ENCODE measurements at regions not wholly inside any gene's neighbourhood (a gene's known extent, or its start where the extent isn't known, plus 50 kb on each side); places are given as distances from the start of the nearest gene placed in this dataset.
"Not testable (repeated sequence)": the region's sequence is repeated elsewhere in the genome, so short reads cannot be mapped to it uniquely, and the experiment has no call there.

- TF ChIP-seq CTCF (IDR thresholded peaks at IDR 0.05; ENCODE audit: borderline replicate concordance, insufficient read depth, low read depth, low read length) = no peak
- H3K4me3 ChIP-seq (ENCODE audit: low read depth, low read length) = no peak overlapping the region
These were observed 121.6 kb upstream of the GRM7 start for GRCh38 chr3:6739288-6739687.

- TF ChIP-seq CTCF (IDR thresholded peaks at IDR 0.05; ENCODE audit: borderline replicate concordance, insufficient read depth, low read depth, low read length) = no peak
- H3K4me3 ChIP-seq (ENCODE audit: low read depth, low read length) = no peak overlapping the region
These were observed 117.7 kb upstream of the GRM7 start for GRCh38 chr3:6743067-6743720.

- H3K4me3 ChIP-seq (ENCODE audit: low read depth, low read length) = no peak overlapping the region
- TF ChIP-seq CTCF (IDR thresholded peaks at IDR 0.05; ENCODE audit: borderline replicate concordance, insufficient read depth, low read depth, low read length) = no peak
These were observed 114.5 kb upstream of the GRM7 start for GRCh38 chr3:6746443-6746842.

GRCh38 chr3:6747017-6747416, 113.9 kb upstream of the GRM7 start:
- no peak overlapping the region for H3K4me3 ChIP-seq (ENCODE audit: low read depth, low read length)
- no peak for TF ChIP-seq CTCF (IDR thresholded peaks at IDR 0.05; ENCODE audit: borderline replicate concordance, insufficient read depth, low read depth, low read length)

GRCh38 chr3:6750782-6751181, 110.1 kb upstream of the GRM7 start:
- no peak overlapping the region for H3K4me3 ChIP-seq (ENCODE audit: low read depth, low read length)
- TF ChIP-seq CTCF (IDR thresholded peaks at IDR 0.05; ENCODE audit: borderline replicate concordance, insufficient read depth, low read depth, low read length) = no peak

- no peak overlapping the region for H3K4me3 ChIP-seq (ENCODE audit: low read depth, low read length)
- no peak for TF ChIP-seq CTCF (IDR thresholded peaks at IDR 0.05; ENCODE audit: borderline replicate concordance, insufficient read depth, low read depth, low read length)
These were observed 107.4 kb upstream of the GRM7 start for GRCh38 chr3:6753536-6753935.

GRCh38 chr3:6769532-6770396, 91.2 kb upstream of the GRM7 start:
- not testable (repeated sequence) for H3K4me3 ChIP-seq (ENCODE audit: low read depth, low read length)
